IPS-NIHi11 (cell line): ENCODE measurements at regions not wholly inside any gene's neighbourhood (a gene's known extent, or its start where the extent isn't known, plus 50 kb on each side); places are given as distances from the start of the nearest gene placed in this dataset.

Experiments used
- DNase-seq: peaks from one replicate; pipeline ENCODE4 v3.0.0; 2012; ENCODE audit warnings: mixed read lengths, low spot score

DNA sequence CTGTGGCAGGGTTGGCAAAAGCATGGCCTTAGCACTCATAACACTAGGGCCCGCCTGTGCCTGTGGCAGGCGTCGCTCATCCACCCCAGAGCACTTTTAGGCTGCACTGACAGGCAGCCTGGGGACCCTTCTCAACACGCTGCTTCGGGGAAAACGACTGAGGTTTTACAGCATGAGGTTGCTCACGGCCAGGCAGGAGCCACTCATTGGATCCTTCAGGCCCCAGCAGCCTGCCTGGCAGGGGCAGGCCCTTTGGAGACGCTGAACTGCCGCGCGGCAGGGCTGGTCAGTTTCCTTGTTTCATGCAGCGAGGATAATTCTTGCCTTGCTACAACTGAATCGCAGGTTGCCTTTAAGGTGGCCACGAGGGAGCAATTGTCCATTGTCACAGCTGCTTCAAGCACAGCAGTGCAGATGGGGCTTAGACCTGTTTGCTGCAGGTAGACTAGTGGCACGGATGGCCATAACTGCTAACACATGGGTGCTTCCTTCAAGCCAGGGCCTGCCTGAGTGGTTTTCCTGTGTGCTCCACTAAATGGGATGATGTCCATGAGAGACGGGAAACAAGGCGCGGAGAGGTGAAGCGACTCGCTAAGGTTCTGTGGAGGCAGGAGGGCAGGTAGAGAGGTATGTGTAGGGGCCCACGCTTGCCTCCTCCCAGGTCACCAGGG lies 49.9 kb upstream of the HS6ST1 start:
- DNase-seq = no peak

DNA sequence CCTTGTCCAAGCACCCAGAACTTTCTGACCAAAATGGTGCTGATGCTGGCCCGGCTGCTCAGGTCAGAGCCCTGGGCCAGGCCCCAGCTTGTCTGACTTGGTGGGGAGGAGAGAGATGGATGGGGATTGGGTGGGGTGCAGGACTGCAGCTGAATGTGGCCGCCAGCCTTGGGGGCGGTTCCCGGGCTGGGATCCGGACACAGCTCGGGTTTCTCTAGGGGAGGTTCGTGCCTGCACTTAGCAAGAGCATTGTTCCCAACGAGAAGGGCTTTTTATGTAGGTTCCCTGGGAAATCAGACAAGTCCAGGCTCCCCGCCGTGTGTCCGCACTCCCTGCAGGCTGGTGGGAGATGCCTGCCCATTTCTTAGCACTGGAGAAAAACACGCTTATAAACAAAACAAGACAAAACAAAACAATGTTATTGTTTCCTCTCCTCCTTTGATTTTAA lies 50.5 kb upstream of the HS6ST1 start:
- DNase-seq = peak; percentile 72

DNA sequence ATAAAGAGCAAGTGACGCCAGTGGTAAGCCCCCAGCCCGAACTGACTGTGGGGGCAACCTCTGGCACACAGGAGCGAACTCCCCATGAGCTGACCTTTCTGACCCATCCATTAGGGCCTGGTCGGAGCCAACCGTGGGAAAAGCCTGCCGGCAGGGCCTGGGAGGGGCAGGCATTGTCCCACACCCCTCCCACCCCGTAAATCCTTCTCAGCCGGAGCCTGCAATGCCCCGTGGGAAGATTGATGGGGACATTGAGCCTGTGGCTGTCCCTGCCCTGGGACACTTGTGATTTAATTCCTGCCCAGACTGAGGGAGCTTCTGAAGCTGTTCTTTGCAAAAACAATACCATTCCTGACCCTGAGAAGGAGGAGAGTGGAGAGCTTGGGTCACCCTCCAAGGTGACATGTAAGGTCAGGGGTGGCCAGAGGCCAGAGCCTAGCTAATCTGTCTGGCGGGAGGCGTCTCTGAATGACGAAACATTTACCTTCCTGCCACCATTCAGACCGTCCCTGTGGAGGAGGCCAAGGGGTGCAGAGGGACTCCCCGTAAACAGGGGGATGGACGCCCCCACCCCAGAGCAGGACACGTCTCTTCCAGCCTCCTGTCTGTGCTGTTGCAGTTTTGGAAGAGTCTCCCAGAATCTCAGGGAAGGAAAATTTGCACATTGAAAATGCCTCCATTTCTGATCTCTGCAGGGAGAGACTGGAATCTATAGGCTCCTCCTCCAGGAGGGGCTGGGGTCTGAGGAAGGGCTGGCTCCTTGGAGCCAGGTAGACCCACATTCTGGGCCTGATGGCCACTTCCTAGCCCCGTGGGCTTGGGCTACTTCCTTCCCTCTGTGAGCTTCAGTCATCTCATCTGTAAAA lies 51.2 kb upstream of the HS6ST1 start:
- no peak for DNase-seq

DNA sequence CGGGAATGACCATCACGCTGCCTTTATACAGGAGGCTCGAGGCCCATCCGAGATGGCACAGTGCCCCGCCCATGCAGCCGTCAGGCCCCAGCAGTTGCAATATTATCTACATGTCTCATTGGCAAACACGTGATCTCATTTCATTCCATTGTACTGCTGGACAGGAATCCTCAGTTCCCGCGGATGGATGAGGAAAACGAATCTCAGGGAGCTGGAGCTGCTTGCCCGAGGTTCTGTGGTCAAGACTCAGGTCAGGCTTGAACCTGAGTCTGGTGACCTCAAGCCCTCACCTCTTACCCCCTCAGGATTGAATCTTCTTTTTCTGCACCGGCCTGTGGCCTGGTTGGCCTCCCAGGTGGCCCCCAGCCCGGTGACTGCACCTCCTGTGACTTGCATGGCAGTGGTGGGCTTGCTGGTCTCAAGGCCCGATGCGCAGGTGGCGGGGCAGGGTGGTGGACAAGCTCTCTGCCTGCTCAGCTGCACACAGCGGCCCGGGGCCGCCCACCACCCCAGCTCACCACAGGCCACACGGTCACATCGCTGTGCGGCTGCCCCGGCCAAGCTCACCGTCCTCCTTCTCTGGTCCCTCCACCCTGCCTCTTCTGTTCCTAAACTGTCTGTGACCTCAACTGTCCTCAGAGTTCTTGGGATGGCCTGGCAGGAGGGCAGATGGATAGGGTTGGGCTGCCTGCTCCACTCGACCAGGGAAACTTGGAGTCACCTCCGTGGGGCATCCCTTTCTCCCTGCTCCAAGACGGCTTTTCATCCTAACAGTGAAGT lies 52.0 kb upstream of the HS6ST1 start:
- DNase-seq = no peak

DNA sequence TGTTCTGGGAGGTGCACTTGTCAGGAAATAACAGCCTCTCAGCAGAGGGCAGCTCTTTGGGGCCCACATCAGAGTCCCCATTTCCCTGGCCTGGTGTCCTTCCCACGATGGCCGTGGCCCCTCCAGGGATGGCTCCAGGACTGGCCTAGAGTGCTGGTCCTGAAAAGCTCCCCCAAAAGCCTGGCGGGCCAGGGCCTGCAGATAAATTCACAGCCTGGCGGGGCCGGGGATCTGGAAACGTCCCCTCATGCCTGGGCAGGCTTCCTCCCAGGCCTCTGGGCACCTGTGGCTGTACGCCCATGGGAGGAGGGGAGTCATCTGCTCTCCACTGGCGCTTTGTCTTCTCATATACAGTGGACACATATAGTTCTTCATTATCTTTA lies 52.6 kb upstream of the HS6ST1 start:
- no peak for DNase-seq

DNA sequence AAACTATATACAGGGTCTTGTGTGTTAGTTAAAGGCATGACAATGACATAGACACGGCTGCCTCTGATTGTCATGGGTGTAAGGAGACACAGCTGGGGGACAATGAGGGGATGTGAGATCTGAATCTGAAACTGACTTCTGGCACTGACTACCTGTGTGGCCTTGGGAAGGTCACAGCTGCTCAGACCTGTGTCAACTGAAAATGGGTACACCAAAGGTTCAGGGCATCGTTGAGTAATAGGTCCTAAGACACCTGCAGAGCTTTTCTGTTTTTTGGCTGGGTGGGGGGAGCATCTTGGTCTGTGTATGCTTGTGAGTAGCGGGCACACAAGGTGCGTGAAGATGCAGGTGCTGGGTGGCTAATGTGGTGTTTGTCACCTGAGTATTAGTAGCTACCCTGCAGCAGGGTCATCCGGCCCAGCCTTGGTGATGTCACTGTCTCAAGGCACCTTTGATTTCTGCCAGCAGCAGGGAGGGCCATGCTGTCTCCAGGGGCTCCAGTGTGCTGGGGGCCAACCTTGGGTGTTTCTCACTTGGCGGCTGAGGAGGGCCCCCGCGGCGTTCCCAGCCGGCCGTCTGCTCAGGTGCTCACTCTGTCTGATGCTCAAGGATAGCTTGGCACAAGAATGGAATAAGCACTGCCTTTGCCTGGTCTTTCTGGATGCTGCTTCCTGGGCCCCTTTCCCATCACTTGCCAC lies 53.1 kb upstream of the HS6ST1 start:
- DNase-seq = no peak

DNA sequence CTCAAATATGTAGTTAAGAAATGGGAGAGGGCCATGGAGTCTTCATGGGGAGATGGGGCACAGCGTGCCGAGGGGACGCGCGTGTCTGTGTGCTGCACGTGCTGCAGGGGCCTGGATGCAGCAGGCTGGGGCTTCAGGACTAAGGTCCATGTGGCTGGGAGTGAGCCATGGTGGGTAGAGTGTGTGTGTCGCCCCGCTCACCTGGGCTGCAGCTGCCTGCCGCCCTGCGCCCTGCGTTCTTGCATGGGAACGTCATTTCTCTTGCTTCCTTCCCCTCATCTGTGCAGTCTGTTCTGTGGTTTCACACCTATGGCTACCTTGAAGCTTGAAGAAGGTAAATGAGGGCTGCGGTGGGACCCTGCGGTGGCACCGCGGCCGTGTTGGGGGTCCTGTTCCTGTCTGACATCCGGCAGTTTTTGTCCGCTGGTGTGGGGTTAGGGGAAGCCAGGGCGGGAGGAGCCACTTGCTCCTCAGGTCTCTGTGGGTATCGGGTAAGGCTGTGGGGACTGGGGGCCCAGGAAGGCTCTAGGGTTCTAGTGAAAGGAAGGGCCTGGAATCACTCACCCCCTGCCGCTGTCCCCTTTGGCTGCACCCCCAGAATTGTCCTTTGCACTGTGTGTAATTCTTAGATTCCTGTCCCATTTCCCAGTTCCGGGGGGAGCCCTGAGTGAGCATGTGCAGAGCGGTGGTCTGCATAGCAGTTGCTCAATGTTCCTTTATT lies 54.1 kb upstream of the HS6ST1 start:
- DNase-seq = no peak

DNA sequence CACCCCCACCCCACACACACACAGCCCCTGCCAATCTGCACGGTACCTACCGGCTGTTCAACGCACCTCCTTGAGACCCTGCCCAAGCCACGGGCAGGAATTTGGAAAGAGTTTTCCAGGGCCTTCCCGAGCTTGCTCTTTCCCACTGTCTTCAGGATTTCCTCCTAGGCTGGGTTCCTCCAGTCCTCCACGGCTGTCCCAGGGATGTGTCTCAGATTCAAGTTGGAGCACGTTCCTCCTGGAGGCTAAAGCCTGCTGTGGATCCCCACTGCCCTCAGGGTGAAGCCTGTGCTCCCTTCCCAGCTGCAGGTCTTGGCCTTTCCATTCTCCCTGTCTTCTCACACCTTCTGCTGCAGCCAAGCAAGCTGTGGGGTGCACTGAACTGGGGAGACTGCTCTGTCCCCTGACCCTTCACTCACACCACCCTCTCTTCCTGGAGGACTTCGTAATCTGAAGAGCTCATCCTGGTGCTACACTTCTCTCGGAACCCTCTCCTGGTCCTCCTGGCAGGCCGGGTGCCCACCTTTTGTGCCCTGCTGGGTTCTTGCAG lies 54.9 kb upstream of the HS6ST1 start:
- DNase-seq = no peak

DNA sequence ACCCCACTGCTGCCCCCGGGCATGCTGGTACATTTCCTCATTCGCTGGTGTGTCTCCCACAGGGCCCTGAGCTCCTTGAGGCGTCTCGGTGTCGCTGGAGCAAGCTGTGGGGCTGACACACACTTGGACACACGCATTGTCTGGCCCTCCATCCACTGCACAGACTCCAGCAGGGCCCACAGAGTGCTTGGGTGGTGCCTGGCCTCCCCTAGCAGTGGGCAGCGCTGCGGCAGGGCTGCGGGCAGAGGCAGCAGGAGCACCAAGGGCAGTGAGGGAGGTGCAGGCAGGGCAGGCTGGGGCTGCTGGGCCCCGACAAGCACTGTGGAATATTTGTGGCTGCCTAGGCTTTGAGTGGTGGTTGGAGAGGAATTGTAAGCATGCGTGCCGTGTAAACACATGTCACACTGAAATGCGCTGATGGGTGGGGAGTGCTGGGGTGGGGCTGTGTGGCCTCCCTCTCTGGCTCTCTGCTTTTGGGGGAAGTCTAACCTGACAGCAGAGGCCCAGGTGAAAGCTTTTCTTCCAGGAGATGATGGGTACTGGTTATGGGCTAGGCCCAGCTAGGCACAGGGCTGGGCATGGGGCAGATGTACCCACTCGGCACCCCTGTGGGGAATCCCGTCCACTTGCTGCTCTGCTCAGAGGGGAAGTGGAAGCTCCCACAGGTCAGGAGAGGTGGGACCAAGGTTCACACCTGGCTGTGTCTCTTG lies 55.5 kb upstream of the HS6ST1 start:
- DNase-seq = no peak

DNA sequence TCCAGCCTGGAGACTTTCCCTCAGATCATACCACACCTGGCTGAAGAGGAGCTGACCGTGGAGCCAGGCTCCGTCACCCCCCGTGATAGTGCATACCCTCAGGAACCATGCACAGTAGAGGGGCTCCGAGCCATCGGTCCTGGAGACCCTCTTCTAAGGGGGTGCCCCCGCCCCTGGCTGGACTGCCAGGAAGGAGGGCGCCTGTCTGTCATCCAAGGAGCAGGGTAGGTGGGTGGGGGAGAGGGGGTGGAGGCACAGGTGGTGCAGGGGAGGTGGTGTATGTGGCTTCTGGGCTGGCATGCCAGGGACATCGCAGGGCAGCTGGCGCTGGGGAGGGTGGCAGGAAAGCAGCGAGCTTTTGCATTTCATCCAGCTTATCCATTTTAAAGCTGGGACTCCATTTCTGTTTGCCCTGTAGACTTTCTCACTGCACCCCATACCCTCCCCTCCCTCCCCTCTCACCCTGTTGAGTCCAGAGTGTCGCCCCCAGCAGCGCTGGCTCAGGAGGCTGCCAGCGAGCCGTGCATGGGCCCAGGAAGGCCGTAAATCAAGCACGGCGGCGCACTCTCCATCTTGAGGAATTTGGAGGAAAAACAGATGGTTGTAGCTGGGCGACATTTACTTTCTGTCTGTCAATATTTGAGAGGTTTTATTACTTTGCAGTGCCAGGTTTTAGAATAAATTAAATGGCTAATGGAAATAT lies 56.2 kb upstream of the HS6ST1 start:
- no peak for DNase-seq

DNA sequence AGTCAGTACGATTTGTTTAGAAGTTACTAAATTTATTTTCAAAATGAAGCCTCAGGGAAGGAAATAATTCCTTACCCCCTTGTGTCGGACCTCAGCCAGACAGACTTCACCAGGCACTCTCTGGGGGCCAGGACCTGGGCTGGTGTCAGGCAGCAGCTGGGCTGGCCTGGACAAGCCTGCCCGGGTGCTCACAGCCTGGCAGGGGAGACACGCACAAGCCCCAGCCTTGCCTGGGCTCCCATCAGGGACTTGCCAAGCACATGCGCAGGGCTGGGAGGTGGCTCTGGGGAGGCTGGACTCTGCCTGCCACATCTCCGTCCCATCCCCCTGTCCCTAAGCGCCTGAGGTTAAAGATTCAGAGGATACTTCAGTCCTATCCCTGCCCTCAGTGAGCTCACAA lies 56.8 kb upstream of the HS6ST1 start:
- no peak for DNase-seq

DNA sequence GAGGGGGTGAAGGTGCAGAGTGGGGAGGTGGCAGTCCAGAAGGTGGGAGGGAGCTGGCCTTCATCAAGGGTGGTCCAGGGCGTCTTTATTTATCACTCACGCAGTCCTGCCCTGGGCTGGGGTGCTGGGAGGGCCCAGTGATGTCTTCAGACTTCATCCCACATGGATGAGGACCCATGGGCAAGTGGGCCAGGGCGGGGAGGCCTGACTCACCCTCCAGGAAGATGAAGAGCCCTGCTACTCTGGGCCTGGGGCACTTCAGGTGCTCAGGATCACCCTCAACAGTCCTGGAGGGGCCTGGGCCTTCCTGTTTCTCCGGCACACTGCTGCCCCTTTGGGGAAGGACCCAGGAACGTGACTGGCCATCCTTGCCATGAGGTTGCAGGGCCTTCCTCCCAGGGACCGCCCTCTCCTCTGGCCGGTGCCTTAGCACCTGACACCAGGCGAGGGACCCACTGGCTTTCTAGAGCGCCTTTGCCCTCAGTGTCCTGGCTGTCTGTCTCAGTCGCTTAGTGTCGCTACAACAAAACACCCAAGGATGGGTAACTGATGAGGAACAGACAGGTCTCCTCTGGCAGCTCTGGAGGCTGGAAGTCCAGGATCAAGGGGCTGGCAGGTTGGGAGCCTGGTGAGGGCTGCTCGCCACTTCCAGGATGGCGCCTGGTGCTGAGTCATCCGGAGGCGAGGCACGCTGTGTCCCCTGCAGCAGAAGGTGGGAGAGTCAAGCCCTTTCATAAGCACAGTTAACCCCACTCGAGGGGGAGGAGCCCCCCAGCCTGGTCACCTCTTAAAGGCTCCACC lies 57.8 kb upstream of the HS6ST1 start:
- DNase-seq = no peak

DNA sequence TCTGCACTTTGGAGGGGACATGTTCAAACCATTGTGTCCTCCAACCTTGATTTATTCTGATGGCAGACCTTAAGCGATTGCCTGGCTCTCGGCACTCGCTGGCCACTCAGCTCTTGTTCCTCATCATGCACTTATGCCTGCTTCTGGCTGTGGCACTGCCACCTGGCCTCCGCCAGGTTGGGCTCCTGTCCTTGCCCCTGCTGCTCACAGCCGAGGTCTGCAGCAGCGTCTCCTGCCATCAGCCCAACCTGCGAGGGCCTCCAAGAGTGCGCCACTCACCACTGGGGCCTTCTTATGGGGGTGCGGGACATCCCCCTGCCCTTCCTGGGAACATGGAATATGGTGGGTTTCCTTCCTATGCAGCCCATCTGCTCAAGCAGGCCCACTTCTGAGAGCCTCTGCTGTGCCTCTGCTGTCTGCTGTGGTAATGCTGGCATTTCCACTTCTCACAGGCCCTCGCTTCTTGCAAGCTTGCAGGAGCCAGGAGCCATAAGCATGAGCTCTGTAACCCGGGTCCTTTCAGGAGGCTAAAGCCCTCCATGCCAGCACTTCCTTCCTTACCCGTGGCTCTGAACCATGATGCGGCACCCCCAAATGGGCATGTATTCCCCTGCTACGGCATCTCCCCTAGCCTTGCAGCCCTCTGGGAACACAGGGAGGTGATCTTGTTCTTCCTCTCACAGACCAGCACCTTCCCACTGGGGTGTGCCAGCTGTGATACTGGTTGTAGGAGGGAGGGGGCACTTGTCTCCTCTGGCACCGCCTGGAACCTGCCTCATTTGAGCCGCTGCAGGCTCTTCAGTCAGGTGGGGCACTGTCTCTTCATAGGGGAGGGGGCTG lies 58.6 kb upstream of the HS6ST1 start:
- DNase-seq = no peak

DNA sequence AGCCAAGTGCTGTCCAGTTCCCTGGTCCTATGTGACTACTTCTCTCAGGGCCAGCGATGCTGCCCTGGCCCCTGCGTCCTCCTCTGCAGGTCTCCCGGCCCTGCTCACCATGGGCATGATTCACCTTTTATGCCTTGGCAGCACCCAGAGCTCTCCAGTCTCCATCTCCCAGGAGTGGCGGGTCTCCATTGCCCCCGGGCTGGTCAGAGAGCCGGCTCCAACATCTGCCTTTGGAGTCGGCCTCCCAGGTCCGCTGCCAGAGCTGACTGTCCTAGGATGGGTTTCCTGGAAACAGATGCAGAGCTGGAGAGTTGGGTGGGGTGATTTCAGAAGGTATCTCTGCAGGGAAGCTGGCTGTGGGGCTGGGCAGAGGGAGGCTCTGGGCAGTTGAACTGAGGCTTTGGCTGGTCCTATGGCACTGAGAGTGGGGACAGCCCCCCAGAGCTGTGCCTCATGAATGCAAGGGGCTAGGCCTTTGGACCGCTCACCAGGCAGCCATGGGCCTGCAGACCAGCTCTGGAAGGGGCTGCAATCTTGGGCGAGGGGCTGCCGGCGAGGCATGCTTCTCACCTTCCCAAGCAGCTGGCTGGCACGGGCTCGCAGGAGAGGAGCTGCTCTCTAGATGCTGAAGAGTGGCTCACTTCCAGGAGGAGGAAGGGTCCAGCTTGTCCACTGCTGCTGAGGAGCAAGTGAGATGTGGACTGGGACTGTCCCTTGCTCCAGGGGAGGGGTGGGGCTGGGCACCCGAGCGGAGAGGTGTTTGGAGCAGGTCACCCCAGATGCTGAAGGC lies 59.8 kb upstream of the HS6ST1 start:
- DNase-seq = no peak

DNA sequence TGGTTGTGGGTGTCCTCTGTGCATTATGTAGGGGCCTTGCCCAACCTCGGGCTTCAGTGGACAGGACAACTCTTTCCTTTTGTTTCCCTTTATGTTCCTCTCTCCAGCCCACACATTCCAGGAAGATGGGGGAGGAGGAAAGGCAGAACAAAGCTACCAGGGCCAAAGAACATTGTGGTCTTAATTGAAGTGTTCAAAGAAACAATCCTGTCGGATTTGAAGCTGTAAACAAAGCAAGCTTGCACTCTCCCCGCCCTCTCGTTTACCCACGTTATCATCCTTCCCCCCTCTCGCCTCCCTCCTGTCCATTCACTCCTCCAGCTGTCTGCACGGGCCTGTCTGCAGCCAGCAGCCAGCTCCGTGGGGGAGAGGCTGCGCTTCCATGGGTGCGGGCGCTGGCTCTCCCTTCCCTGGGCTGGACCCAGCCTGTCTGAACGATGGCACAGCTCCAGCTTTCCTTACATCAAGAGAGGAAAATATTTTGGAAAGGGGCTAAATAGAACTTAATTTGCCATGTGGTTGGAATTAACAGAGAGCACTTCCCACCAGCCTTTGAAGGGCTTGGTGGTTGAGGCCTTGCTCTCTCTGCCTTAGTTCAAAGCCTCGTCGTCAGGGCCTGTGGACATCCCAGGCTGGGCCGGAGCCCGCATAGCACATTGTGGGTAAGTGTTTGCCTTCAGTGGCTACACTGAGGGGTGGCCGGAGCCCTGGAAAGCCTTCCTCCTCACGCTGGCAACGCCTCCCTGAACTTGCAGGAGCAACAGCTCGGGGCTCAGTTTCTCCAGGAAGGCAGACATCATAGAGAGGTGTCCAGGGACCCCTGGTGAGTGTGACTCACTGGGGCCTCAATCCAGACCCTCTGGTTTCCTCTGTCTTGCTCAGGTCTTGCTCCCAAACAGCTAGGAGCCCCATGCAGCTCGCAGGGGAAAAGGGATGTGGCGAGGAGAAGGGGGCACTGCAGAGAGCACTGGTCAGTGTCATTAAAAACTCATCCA lies 60.6 kb upstream of the HS6ST1 start:
- DNase-seq = peak; percentile 72
